SK-N-MC (cell line): ENCODE measurements at regions not wholly inside any gene's neighbourhood (a gene's known extent, or its start where the extent isn't known, plus 50 kb on each side); places are given as distances from the start of the nearest gene placed in this dataset.
"Not testable (repeated sequence)": the region's sequence is repeated elsewhere in the genome, so short reads cannot be mapped to it uniquely, and the experiment has no call there.

ENCODE experiments used
- EZH2 ChIP-seq: fragments of 200-600 bp; sonication (generic); IDR thresholded peaks from one replicate; pipeline ENCODE4 v1.6.1; 2017; ENCODE audit warnings: antibody characterized with exemption
- POLR2AphosphoS5 ChIP-seq: IDR thresholded peaks from 2 replicates; pipeline ENCODE4 v1.6.1; 2012; ENCODE audit warnings: mild to moderate bottlenecking, low read depth, low read length, borderline replicate concordance

DNA sequence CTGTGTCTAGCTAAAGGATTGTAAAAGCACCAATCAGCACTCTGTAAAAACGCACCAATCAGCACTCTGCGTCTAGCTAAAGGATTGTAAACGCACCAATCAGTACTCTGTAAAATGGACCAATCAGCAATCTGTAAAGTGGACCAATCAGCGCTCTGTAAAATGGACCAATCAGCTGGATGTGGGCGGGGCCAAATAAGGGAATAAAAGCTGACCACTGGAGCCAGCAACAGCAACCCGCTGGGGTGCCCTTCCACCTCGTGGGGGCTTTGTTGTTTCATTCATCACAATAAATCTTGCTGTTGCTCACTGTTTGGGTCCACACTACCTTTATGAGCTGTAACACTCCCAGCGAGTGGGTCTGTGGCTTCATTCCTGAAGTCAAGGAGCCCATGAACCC, 83.9 kb upstream of the AGR3 start:
- TF ChIP-seq POLR2AphosphoS5, EZH2: not testable (repeated sequence)
